ENCODE measurements at regions not wholly inside any gene's neighbourhood (a gene's known extent, or its start where the extent isn't known, plus 50 kb on each side); places are given as distances from the start of the nearest gene placed in this dataset.

GRCh38 chr9:27655441-27655840, 82.2 kb upstream of the C9orf72 start:
- ChIA-PET POLR2A (interaction anchor here (1.1 kb wide), 1 partner anchor 10 kb away, joined by 3 read pairs; no protein-coding TSS in a partner anchor), CTCF (ENCODE audit: low intra/inter-chr PET ratio) (no interaction called here)
- FAIRE-seq (no peak), DNase-seq (ENCODE audit: extremely low read depth in 1 of 4, low spot score in 3 of 4) (no peak), ATAC-seq (no peak)
- Histone ChIP-seq H3K27me3 (ENCODE audit: control insufficient read depth in 2 of 2, insufficient read depth in 2 of 2, low read length in 2 of 2) (no peaks in the 10 kb centered on the region), H3K4me1 (replicated peaks in 1 of 2; ENCODE audit: control insufficient read depth in 2 of 2, insufficient read depth in 2 of 2, low read length in 2 of 2) (0 out of 5 replicates have a peak, but pooled peaks cover 0 to 3% of the 10 kb centered on the region in 2 experiments), H4K20me1 (replicated peaks; ENCODE audit: control insufficient read depth, insufficient read depth, low read length) (no peaks in the 10 kb centered on the region), H3K4me2 (ENCODE audit: insufficient read depth, low read length) (no peak overlapping the region), H3K9ac (ENCODE audit: insufficient read depth in 1 of 2, low read depth in 2 of 2, low read length in 2 of 2) (no peak overlapping the region), H3K9me3 (replicated peaks; ENCODE audit: control insufficient read depth, insufficient read depth, low read depth, low read length) (no peaks in the 10 kb centered on the region), H3K9me1 (ENCODE audit: control insufficient read depth, insufficient read depth, low read length) (no peaks in the 10 kb centered on the region), H3K4me3 (no peak overlapping the region), H2AFZ (ENCODE audit: low read depth, low read length) (no peak overlapping the region), H3K79me2 (ENCODE audit: control insufficient read depth, insufficient read depth, low read length) (no peaks in the 10 kb centered on the region), H3K36me3 (ENCODE audit: control insufficient read depth, insufficient read depth, low read length) (no peaks in the 10 kb centered on the region), H3K27ac (ENCODE audit: extremely low read depth, low read depth, low read length) (no peak overlapping the region)
- 0% methylated on average over 1 of the region's 2 CpGs for WGBS (ENCODE audit: insufficient coverage, low coverage, missing lambda C conversion rate)
- in situ Hi-C loops (cut with MboI): no loop called here
- no TSS peak for BruUV-seq (replicated peaks)
- intact Hi-C loops (cut with micrococcal nuclease): no loop called here
- no peak for TF ChIP-seq E2F3 (CRISPR knock-in tag; IDR thresholded peaks at IDR 0.05)

- Histone ChIP-seq H2AFZ (ENCODE audit: low read depth, low read length) (no peak overlapping the region), H3K9me3 (replicated peaks; ENCODE audit: control insufficient read depth, insufficient read depth, low read depth, low read length) (no peaks in the 10 kb centered on the region), H3K79me2 (ENCODE audit: control insufficient read depth, insufficient read depth, low read length) (no peaks in the 10 kb centered on the region), H3K4me3 (no peak overlapping the region), H3K27ac (ENCODE audit: extremely low read depth, low read depth, low read length) (no peak overlapping the region), H3K27me3 (ENCODE audit: control insufficient read depth in 2 of 2, insufficient read depth in 2 of 2, low read length in 2 of 2) (no peaks in the 10 kb centered on the region), H3K4me2 (ENCODE audit: insufficient read depth, low read length) (no peak overlapping the region), H3K9ac (ENCODE audit: insufficient read depth in 1 of 2, low read depth in 2 of 2, low read length in 2 of 2) (no peak overlapping the region), H3K9me1 (ENCODE audit: control insufficient read depth, insufficient read depth, low read length) (no peaks in the 10 kb centered on the region), H3K4me1 (replicated peaks in 1 of 2; ENCODE audit: control insufficient read depth in 2 of 2, insufficient read depth in 2 of 2, low read length in 2 of 2) (0 out of 5 replicates have a peak, but pooled peaks cover 0 to 3% of the 10 kb centered on the region in 2 experiments), H3K36me3 (ENCODE audit: control insufficient read depth, insufficient read depth, low read length) (no peaks in the 10 kb centered on the region), H4K20me1 (replicated peaks; ENCODE audit: control insufficient read depth, insufficient read depth, low read length) (no peaks in the 10 kb centered on the region)
- intact Hi-C loops (cut with micrococcal nuclease) (no loop called here), in situ Hi-C loops (cut with MboI) (no loop called here)
- no TSS peak for BruUV-seq (replicated peaks)
- ATAC-seq (no peak), FAIRE-seq (no peak), DNase-seq (ENCODE audit: extremely low read depth in 1 of 4, low spot score in 3 of 4) (no peak)
- TF ChIP-seq GATAD2B (IDR thresholded peaks at IDR 0.05; ENCODE audit: borderline replicate concordance): no peak
- no peak for TF ChIP-seq OTX1 (CRISPR knock-in tag; IDR thresholded peaks at IDR 0.05)
- 0% methylated on average over 4 of the region's 4 CpGs for WGBS (ENCODE audit: insufficient coverage, low coverage, missing lambda C conversion rate)
- ChIA-PET POLR2A (no interaction called here), CTCF (ENCODE audit: low intra/inter-chr PET ratio) (no interaction called here)
These were observed 85.7 kb upstream of the C9orf72 start for GRCh38 chr9:27659001-27659400.

Data from K562 (cell line).